ENCODE measurements at regions not wholly inside any gene's neighbourhood (a gene's known extent, or its start where the extent isn't known, plus 50 kb on each side); places are given as distances from the start of the nearest gene placed in this dataset.
"Not testable (repeated sequence)": the region's sequence is repeated elsewhere in the genome, so short reads cannot be mapped to it uniquely, and the experiment has no call there.

DNA sequence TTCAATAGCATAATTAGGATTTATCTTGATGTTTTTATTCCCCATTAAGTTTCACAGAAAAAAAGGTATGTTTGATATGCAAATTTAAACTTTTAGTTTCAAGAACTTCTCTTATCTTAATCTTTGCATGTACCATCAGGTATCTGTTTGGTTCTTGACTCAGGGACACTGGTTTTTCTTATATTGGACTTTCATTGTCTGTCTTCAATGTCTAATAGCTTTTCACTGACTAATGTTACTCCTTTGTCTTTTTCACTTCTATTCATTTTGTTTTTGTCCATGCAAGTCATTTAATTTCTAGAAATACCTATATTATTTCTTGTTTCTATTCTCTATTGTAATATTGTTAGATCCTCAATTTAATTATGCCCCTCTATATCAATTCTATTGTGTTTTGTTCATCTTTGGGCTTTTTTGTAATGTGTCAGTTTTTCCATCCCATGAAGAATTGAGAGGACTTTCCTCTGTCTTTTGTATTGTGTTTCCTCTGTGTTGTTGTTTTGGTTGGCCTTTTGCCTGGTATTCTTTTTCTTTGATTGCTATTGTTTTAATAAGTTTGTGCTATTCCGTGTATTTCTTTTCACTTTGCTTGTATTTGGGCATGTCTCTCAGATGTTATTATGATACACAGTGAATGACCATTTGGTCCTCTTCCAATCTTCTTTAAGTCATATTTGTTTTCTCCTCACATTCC, 58.3 kb upstream of the ANKRD10 start:
- Histone ChIP-seq H2AFZ (ENCODE audit: control insufficient read depth, low read length) (no peak overlapping the region), H3K79me2 (ENCODE audit: control insufficient read depth, insufficient read depth, low read length) (no peaks in the 10 kb centered on the region), H4K20me1 (ENCODE audit: control insufficient read depth, extremely low read depth, insufficient read depth, low read length) (no peaks in the 10 kb centered on the region), H3K9me1 (ENCODE audit: control insufficient read depth, extremely low read depth, insufficient read depth, low read length) (no peaks in the 10 kb centered on the region), H3K27me3 (ENCODE audit: control insufficient read depth, extremely low read depth, insufficient read depth, low read length) (no peaks in the 10 kb centered on the region), H3K4me2 (ENCODE audit: control insufficient read depth, extremely low read depth, insufficient read depth, low read depth, low read length) (no peak overlapping the region), H3K4me1 (ENCODE audit: control insufficient read depth, extremely low read depth, insufficient read depth, low read length) (no peaks in the 10 kb centered on the region), H3K9me3 (ENCODE audit: control insufficient read depth, low read depth, low read length) (no peaks in the 10 kb centered on the region), H3K4me3 (ENCODE audit: control insufficient read depth in 2 of 3, extremely low read depth in 1 of 3, insufficient read depth in 2 of 3, low read depth in 1 of 3, low read length in 3 of 3) (no peak overlapping the region), H3K9ac (ENCODE audit: control insufficient read depth, extremely low read depth, insufficient read depth, low read length) (no peak overlapping the region), H3K27ac (ENCODE audit: control insufficient read depth, insufficient read depth, low read length) (no peak overlapping the region), H3K36me3 (ENCODE audit: control insufficient read depth in 2 of 2, extremely low read depth in 1 of 2, insufficient read depth in 2 of 2, low read length in 2 of 2) (no peaks in the 10 kb centered on the region)
- dilution Hi-C loops (cut with MboI; ENCODE audit: extremely low pct_ligation_motif_present, low sequenced_read_pairs): no loop called here
- FAIRE-seq: no peak
- no peak for TF ChIP-seq EZH2 (IDR thresholded peaks at IDR 0.05; ENCODE audit: low read length)
- TF ChIP-seq, protein P1, sequence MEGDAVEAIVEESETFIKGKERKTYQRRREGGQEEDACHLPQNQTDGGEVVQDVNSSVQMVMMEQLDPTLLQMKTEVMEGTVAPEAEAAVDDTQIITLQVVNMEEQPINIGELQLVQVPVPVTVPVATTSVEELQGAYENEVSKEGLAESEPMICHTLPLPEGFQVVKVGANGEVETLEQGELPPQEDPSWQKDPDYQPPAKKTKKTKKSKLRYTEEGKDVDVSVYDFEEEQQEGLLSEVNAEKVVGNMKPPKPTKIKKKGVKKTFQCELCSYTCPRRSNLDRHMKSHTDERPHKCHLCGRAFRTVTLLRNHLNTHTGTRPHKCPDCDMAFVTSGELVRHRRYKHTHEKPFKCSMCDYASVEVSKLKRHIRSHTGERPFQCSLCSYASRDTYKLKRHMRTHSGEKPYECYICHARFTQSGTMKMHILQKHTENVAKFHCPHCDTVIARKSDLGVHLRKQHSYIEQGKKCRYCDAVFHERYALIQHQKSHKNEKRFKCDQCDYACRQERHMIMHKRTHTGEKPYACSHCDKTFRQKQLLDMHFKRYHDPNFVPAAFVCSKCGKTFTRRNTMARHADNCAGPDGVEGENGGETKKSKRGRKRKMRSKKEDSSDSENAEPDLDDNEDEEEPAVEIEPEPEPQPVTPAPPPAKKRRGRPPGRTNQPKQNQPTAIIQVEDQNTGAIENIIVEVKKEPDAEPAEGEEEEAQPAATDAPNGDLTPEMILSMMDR (optimal IDR thresholded peaks at IDR 0.05 in 1 of 3, IDR thresholded peaks at IDR 0.05 in 1 of 3, conservative IDR thresholded peaks at IDR 0.05 in 1 of 3; ENCODE audit: extremely low read depth in 1 of 3, insufficient read depth in 2 of 3, low read length in 3 of 3): no peak
- no peak for DNase-seq (ENCODE audit: low read depth, low spot score)

DNA sequence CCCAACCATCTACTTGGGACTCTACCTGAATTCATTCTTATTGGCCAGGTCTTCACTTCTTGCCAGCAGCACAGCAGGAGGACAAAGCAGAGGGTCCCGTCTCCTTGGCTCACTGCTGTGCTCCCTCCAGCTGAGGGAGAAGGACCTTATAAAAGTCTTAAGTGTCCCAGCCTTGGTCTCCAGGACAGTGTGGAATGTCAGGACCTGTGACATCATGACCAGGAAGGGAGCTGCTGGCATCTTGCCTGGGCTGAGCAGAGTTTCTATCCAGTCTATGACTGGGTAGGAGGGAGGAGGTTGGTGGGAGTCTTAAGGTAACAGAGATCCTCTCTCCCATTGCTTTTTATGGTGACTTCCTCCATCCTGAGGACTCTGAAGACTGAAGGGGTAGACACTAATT, 56.6 kb upstream of the ANKRD10 start:
- Histone ChIP-seq H3K79me2 (ENCODE audit: control insufficient read depth, insufficient read depth, low read length) (no peaks in the 10 kb centered on the region), H3K4me2 (ENCODE audit: control insufficient read depth, extremely low read depth, insufficient read depth, low read depth, low read length) (no peak overlapping the region)
- no peak for FAIRE-seq

DNA sequence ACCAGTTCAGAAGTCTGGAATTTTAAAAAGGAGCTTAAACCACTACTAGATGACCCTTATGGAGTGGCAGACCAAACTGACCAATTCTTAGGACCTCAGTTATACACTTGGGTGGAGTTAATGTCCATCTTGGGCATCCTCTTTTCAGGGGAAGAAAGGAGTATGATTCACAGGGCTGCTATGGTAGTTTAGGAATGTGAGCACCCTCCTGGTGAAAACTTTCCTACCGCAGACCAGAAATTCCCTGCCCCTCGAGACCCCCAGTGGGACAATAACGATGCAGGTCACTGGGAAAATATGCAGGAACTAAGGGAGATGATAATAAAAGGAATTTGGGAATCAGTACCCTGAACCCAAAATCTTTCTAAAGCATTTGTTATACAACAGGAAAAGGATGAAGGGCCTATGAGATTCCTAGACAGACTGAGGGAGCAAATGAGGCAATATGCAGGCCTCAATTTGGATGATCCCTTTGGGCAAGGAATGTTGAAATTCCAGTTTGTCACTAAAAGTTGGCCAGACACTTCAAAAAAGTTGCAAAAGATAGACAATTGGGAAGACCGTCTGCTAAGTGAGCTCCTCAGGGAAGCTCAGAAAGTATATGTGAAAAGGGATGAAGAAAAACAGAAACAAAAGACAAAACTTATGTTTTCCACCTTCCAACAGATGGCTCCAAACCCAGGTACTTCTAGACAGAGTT, 52.4 kb upstream of the ANKRD10 start:
- H3K4me2 ChIP-seq (ENCODE audit: control insufficient read depth, extremely low read depth, insufficient read depth, low read depth, low read length); DNase-seq (ENCODE audit: low read depth, low spot score); H3K4me1 ChIP-seq (ENCODE audit: control insufficient read depth, extremely low read depth, insufficient read depth, low read length); H3K9me1 ChIP-seq (ENCODE audit: control insufficient read depth, extremely low read depth, insufficient read depth, low read length); H3K27me3 ChIP-seq (ENCODE audit: control insufficient read depth, extremely low read depth, insufficient read depth, low read length); H3K9ac ChIP-seq (ENCODE audit: control insufficient read depth, extremely low read depth, insufficient read depth, low read length); FAIRE-seq; H3K27ac ChIP-seq (ENCODE audit: control insufficient read depth, insufficient read depth, low read length); H3K79me2 ChIP-seq (ENCODE audit: control insufficient read depth, insufficient read depth, low read length); dilution Hi-C loops (cut with MboI; ENCODE audit: extremely low pct_ligation_motif_present, low sequenced_read_pairs); H2AFZ ChIP-seq (ENCODE audit: control insufficient read depth, low read length); H3K4me3 ChIP-seq (ENCODE audit: control insufficient read depth in 2 of 3, extremely low read depth in 1 of 3, insufficient read depth in 2 of 3, low read depth in 1 of 3, low read length in 3 of 3); H3K9me3 ChIP-seq (ENCODE audit: control insufficient read depth, low read depth, low read length); H4K20me1 ChIP-seq (ENCODE audit: control insufficient read depth, extremely low read depth, insufficient read depth, low read length); H3K36me3 ChIP-seq (ENCODE audit: control insufficient read depth in 2 of 2, extremely low read depth in 1 of 2, insufficient read depth in 2 of 2, low read length in 2 of 2): not testable (repeated sequence)

More for the DNA sequence above, 56.6 kb upstream of the ANKRD10 start:
- Histone ChIP-seq H4K20me1 (ENCODE audit: control insufficient read depth, extremely low read depth, insufficient read depth, low read length) (no peaks in the 10 kb centered on the region), H3K9me1 (ENCODE audit: control insufficient read depth, extremely low read depth, insufficient read depth, low read length) (no peaks in the 10 kb centered on the region), H2AFZ (ENCODE audit: control insufficient read depth, low read length) (no peak overlapping the region), H3K36me3 (ENCODE audit: control insufficient read depth in 2 of 2, extremely low read depth in 1 of 2, insufficient read depth in 2 of 2, low read length in 2 of 2) (no peaks in the 10 kb centered on the region), H3K9me3 (ENCODE audit: control insufficient read depth, low read depth, low read length) (no peaks in the 10 kb centered on the region), H3K9ac (ENCODE audit: control insufficient read depth, extremely low read depth, insufficient read depth, low read length) (no peak overlapping the region), H3K27ac (ENCODE audit: control insufficient read depth, insufficient read depth, low read length) (no peak overlapping the region), H3K4me3 (ENCODE audit: control insufficient read depth in 2 of 3, extremely low read depth in 1 of 3, insufficient read depth in 2 of 3, low read depth in 1 of 3, low read length in 3 of 3) (no peak overlapping the region), H3K27me3 (ENCODE audit: control insufficient read depth, extremely low read depth, insufficient read depth, low read length) (no peaks in the 10 kb centered on the region), H3K4me1 (ENCODE audit: control insufficient read depth, extremely low read depth, insufficient read depth, low read length) (no peaks in the 10 kb centered on the region)
- dilution Hi-C loops (cut with MboI; ENCODE audit: extremely low pct_ligation_motif_present, low sequenced_read_pairs): no loop called here
- no peak for TF ChIP-seq EZH2 (IDR thresholded peaks at IDR 0.05; ENCODE audit: low read length)
- TF ChIP-seq, protein P1 (optimal IDR thresholded peaks at IDR 0.05 in 1 of 3, IDR thresholded peaks at IDR 0.05 in 1 of 3, conservative IDR thresholded peaks at IDR 0.05 in 1 of 3; ENCODE audit: extremely low read depth in 1 of 3, insufficient read depth in 2 of 3, low read length in 3 of 3): no peak
- DNase-seq (ENCODE audit: low read depth, low spot score): no peak
